A673 (cell line): ENCODE measurements at regions not wholly inside any gene's neighbourhood (a gene's known extent, or its start where the extent isn't known, plus 50 kb on each side); places are given as distances from the start of the nearest gene placed in this dataset.

ENCODE experiments used
- BruUV-seq: library from RNA; stranded (reverse); fragments of 400-500 nt; replicated peaks from 2 replicates; lab custom pipeline; 2021; lab: Mats Ljungman, UMichigan
- CTCF ChIA-PET: fragments of 300-600 bp; sonication (Branson Sonifier 250); formaldehyde crosslinking; loops from one replicate; lab custom pipeline; 2022; ENCODE audit warnings: antibody characterized with exemption; lab: Charles Lee
- POLR2A ChIA-PET: fragments of 300-600 bp; sonication (Branson Sonifier 250); formaldehyde crosslinking; loops from one replicate; lab custom pipeline; 2022; ENCODE audit warnings: antibody characterized with exemption; ENCODE audit not compliant: low non-redundant PET; lab: Charles Lee
- DNase-seq: peaks from one replicate; pipeline ENCODE4 v3.0.0-alpha.2; 2015; ENCODE audit warnings: low spot score
- H3K27ac ChIP-seq: fragments of 200-600 bp; sonication (generic); 2 replicates; pipeline ENCODE4 v1.5.1; 2016; ENCODE audit warnings: mixed run types, low read depth, mild to moderate bottlenecking, mixed read lengths, antibody characterized with exemption, low read length; ENCODE audit not compliant: poor library complexity, severe bottlenecking
- H3K27me3 ChIP-seq: fragments of 200-600 bp; sonication (generic); replicated peaks from 2 replicates; pipeline ENCODE4 v1.6.1; 2017; ENCODE audit warnings: mixed run types, low read depth, mild to moderate bottlenecking, mixed read lengths, antibody characterized with exemption, low read length; ENCODE audit not compliant: insufficient read depth, poor library complexity
- H3K36me3 ChIP-seq: fragments of 200-600 bp; sonication (generic); 2 replicates; pipeline ENCODE4 v1.6.1; 2016; ENCODE audit warnings: mixed run types, mild to moderate bottlenecking, mixed read lengths, antibody characterized with exemption, low read length; ENCODE audit not compliant: insufficient read depth, poor library complexity, severe bottlenecking
- H3K4me1 ChIP-seq: fragments of 200-600 bp; sonication (generic); 2 replicates; pipeline ENCODE4 v1.6.1; 2017; ENCODE audit warnings: mixed run types, mild to moderate bottlenecking, mixed read lengths, antibody characterized with exemption, low read length; ENCODE audit not compliant: insufficient read depth, poor library complexity, severe bottlenecking
- H3K4me3 ChIP-seq: fragments of 200-600 bp; sonication (generic); 2 replicates; pipeline ENCODE4 v1.5.1; 2016; ENCODE audit warnings: low read depth, mixed run types, mild to moderate bottlenecking, mixed read lengths, low read length; ENCODE audit not compliant: poor library complexity, severe bottlenecking
- H3K9me3 ChIP-seq: fragments of 200-600 bp; sonication (generic); 2 replicates; pipeline ENCODE4 v1.6.1; 2016; ENCODE audit warnings: mixed run types, low read depth, mild to moderate bottlenecking, mixed read lengths, antibody characterized with exemption, low read length; ENCODE audit not compliant: poor library complexity, severe bottlenecking
- EZH2 ChIP-seq: fragments of 200-600 bp; sonication (generic); IDR thresholded peaks from 2 replicates; pipeline ENCODE4 v1.6.1; 2017; ENCODE audit warnings: borderline replicate concordance, low read depth, mild to moderate bottlenecking, mixed read lengths, antibody characterized with exemption, low read length; ENCODE audit not compliant: poor library complexity, severe bottlenecking
- intact Hi-C: fragments of 100-400 bp; cut with micrococcal nuclease; formaldehyde crosslinking; loops from one replicate; pipeline ENCODE4 v1.10.0; 2022; ENCODE audit not compliant: unreplicated experiment
- TF ChIP-seq, protein P1 (sequence below): fragments of 300-800, 200-600 bp; sonication (generic); conservative IDR thresholded peaks from 2 replicates; pipeline ENCODE4 v1.5.1; 2017; ENCODE audit warnings: low read depth, mild to moderate bottlenecking, antibody characterized with exemption, low read length, moderate library complexity, mixed read lengths

DNA sequence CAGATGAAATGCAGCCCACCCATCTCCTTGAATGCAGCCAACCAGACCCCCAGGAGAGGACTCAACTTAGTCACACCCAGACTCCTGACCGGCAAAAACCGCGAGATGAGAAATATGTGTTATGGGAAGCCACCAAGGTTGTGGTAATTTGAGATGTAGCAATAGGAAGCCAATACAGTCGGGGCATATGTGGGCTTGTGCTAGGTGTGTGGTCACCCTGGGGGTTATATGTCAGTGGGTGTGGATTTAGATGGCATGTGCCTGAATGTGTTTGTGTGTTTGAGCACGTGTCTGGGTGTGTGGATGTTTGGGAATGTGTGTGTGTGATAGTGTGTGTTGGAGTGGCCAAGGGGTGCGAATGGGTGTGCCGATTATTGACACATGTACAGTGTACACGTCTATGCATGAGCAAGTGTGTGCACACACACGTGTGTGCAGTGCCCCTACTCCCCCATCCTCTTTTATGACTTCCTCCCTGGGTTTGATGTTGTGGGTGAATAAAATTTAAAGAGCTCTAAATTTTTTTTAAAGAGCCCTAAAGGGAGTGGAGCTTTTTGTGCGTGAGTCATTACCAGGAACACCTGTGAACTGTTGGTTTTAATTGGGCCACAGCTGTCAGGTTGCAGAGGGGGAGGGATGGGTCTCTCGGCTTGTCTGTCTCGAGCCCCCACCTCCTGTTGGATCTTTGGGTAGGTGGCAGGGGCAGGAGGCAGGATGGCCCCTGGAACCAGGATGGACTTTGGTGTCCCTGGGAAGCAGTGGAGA, 86.8 kb downstream of the LHX2 start:
- no peaks in the 10 kb centered on the region for H3K9me3 ChIP-seq
- H3K27me3 ChIP-seq = peaks cover 17% of the 10 kb centered on the region
- H3K4me3 ChIP-seq = no peak overlapping the region
- no peak overlapping the region for H3K27ac ChIP-seq
- intact Hi-C loops = no loop called here
- H3K36me3 ChIP-seq = no peaks in the 10 kb centered on the region
- ChIA-PET POLR2A (no interaction called here), CTCF (no interaction called here)
- no peaks in the 10 kb centered on the region for H3K4me1 ChIP-seq
- no peak for DNase-seq
- no TSS peak for BruUV-seq
- TF ChIP-seq, protein P1, sequence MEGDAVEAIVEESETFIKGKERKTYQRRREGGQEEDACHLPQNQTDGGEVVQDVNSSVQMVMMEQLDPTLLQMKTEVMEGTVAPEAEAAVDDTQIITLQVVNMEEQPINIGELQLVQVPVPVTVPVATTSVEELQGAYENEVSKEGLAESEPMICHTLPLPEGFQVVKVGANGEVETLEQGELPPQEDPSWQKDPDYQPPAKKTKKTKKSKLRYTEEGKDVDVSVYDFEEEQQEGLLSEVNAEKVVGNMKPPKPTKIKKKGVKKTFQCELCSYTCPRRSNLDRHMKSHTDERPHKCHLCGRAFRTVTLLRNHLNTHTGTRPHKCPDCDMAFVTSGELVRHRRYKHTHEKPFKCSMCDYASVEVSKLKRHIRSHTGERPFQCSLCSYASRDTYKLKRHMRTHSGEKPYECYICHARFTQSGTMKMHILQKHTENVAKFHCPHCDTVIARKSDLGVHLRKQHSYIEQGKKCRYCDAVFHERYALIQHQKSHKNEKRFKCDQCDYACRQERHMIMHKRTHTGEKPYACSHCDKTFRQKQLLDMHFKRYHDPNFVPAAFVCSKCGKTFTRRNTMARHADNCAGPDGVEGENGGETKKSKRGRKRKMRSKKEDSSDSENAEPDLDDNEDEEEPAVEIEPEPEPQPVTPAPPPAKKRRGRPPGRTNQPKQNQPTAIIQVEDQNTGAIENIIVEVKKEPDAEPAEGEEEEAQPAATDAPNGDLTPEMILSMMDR = no peak
- no peak for TF ChIP-seq EZH2

DNA sequence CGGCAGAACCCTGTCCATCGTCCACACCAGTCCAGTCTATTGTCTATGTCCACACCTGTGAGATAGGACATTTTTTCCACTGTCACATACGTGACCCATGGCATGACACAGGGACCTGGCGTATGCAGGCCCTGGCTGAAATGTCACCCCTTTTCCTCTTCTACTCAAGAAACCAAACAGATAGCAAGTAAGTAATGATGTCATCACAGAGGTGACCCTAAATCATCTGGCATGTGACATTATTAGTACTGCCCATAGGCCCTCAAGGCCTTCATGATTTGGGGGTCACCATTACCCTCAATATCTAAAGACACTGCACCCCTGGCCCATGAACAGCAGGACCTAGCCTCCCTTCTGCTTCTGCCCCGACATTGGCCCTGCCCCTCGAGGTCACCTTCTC, 88.3 kb downstream of the LHX2 start:
- POLR2A ChIA-PET = no interaction called here
- intact Hi-C loops = no loop called here
- H3K36me3 ChIP-seq = no peaks in the 10 kb centered on the region
- H3K27ac ChIP-seq = no peak overlapping the region
- no peak overlapping the region for H3K4me3 ChIP-seq
- BruUV-seq = no TSS peak
- peaks cover 17% of the 10 kb centered on the region for H3K27me3 ChIP-seq
- H3K9me3 ChIP-seq = no peaks in the 10 kb centered on the region
- H3K4me1 ChIP-seq = no peaks in the 10 kb centered on the region
- DNase-seq = no peak
- no peak for TF ChIP-seq EZH2
- TF ChIP-seq, protein P1 = no peak
- CTCF ChIA-PET = no interaction called here

DNA sequence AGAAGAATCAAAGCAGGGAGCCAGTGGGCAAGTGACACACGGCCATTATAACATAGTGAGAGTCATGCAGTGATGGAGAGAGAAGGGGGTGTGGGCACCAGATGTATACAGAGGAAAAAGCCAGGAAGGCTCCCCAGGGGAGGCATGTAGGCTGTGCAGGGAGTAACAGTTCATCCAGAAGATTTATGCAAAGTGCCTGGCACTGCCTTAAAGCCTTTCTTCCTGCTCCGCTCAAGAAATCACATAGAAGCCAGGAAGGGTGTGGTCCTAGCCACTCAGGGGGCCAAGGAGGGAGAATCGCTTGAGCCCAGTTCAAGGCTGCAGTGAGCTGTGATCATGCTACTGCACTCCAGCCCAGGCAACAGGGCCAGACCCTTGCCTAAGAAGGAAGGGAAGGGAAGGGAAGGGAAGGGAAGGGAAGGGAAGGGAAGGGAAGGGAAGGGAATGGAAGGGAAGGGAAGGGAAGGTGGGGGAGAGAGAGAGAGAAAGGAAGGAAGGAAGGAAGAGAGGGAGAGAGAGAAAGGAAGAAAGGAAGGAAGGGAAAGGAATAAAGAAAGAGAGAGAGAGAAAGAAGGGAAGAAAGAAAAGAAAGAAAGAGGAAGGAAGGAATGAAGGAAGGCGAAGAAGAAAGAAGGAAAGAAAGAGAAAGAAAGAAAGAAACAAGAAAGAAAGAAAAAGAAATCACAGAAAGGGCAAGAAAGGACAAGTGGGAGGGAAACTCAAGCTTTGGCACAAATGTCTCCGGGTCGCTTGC, 89.8 kb downstream of the LHX2 start:
- Histone ChIP-seq H3K9me3 (no peaks in the 10 kb centered on the region), H3K27ac (no peak overlapping the region), H3K4me1 (no peaks in the 10 kb centered on the region), H3K36me3 (no peaks in the 10 kb centered on the region), H3K27me3 (peaks cover 11% of the 10 kb centered on the region), H3K4me3 (no peak overlapping the region)
- no TSS peak for BruUV-seq
- POLR2A ChIA-PET = no interaction called here
- peak; percentile 34 for DNase-seq
- intact Hi-C loops = no loop called here
- CTCF ChIA-PET = no interaction called here
- TF ChIP-seq, protein P1 = no peak
- TF ChIP-seq EZH2 = no peak
